IMR-90 (cell line): ENCODE measurements at regions not wholly inside any gene's neighbourhood (a gene's known extent, or its start where the extent isn't known, plus 50 kb on each side); places are given as distances from the start of the nearest gene placed in this dataset.

ENCODE experiments used
- ATAC-seq: fragments of 200-7000 bp; cut with Tn5 transposase; 2 replicates; pipeline ENCODE4 v1.9.1; 2020; ENCODE audit warnings: low read depth, mild to moderate bottlenecking, moderate library complexity
- BruUV-seq: library from RNA; stranded (reverse); fragments of 400-500 nt; replicated peaks from 2 replicates; lab custom pipeline; 2021; lab: Mats Ljungman, UMichigan
- CTCF ChIA-PET: fragments of 300-600 bp; formaldehyde crosslinking; extraction: SDS; loops from one replicate; lab custom pipeline; 2021; ENCODE audit warnings: antibody characterized with exemption; lab: Yijun Ruan, JAX
- POLR2A ChIA-PET: fragments of 300-600 bp; sonication (Branson Sonifier 250); formaldehyde crosslinking; loops from one replicate; lab custom pipeline; 2022; ENCODE audit warnings: antibody characterized with exemption; ENCODE audit not compliant: unreplicated experiment; lab: Charles Lee
- DNase-seq: peaks from one replicate; pipeline ENCODE4 v3.0.0; 2013
- H2AFZ ChIP-seq: replicated peaks from 2 replicates; pipeline ENCODE3; 2013; ENCODE audit warnings: low read length, mild to moderate bottlenecking; ENCODE audit not compliant: poor library complexity
- H2AK5ac ChIP-seq: 2 replicates; pipeline ENCODE4 v1.6.1; 2013; ENCODE audit warnings: low read depth, low read length, inconsistent platforms
- H2AK9ac ChIP-seq: replicated peaks from 2 replicates; pipeline ENCODE3; 2013; ENCODE audit warnings: mild to moderate bottlenecking, low read depth, low read length, moderate library complexity; ENCODE audit not compliant: poor library complexity
- H2BK120ac ChIP-seq: 2 replicates; pipeline ENCODE4 v1.6.1; 2013; ENCODE audit warnings: low read depth, low read length, inconsistent platforms
- H2BK15ac ChIP-seq: 3 replicates; pipeline ENCODE4 v1.6.1; 2013; ENCODE audit warnings: low read depth, low read length, inconsistent platforms
- H2BK20ac ChIP-seq: 2 replicates; pipeline ENCODE4 v1.6.1; 2013; ENCODE audit warnings: low read depth, mild to moderate bottlenecking, inconsistent platforms, low read length, moderate library complexity
- H2BK5ac ChIP-seq: 2 replicates; pipeline ENCODE4 v1.6.1; 2013; ENCODE audit warnings: mild to moderate bottlenecking, low read depth, low read length, inconsistent platforms; ENCODE audit not compliant: poor library complexity, severe bottlenecking
- H3K14ac ChIP-seq: replicated peaks from 2 replicates; pipeline ENCODE4 v1.6.1; 2013; ENCODE audit warnings: low read depth, low read length, inconsistent platforms
- H3K18ac ChIP-seq: 2 replicates; pipeline ENCODE4 v1.6.1; 2013; ENCODE audit warnings: low read depth, low read length, control low read depth
- H3K23ac ChIP-seq: 2 replicates; pipeline ENCODE4 v1.6.1; 2013; ENCODE audit warnings: low read depth, low read length, inconsistent platforms
- H3K27ac ChIP-seq: 2 replicates; pipeline ENCODE4 v1.5.1; 2013; ENCODE audit warnings: mild to moderate bottlenecking, control low read depth, low read length; ENCODE audit not compliant: insufficient read depth
- H3K27me3 ChIP-seq: 2 replicates; pipeline ENCODE4 v1.6.1; 2013; ENCODE audit warnings: low read length; ENCODE audit not compliant: control insufficient read depth, insufficient read depth
- H3K36me3 ChIP-seq: 2 replicates; pipeline ENCODE4 v1.6.1; 2013; ENCODE audit warnings: low read length, mixed read lengths; ENCODE audit not compliant: control insufficient read depth, insufficient read depth
- H3K4ac ChIP-seq: 2 replicates; pipeline ENCODE4 v1.6.1; 2013; ENCODE audit warnings: low read depth, low read length, inconsistent platforms
- H3K4me1 ChIP-seq: 2 replicates; pipeline ENCODE4 v1.6.1; 2013; ENCODE audit warnings: low read length, mixed read lengths; ENCODE audit not compliant: control insufficient read depth, insufficient read depth
- H3K4me2 ChIP-seq: 2 replicates; pipeline ENCODE4 v1.6.1; 2013; ENCODE audit warnings: low read depth, mild to moderate bottlenecking, control low read depth, low read length, moderate library complexity
- H3K4me3 ChIP-seq: 2 replicates; pipeline ENCODE4 v1.5.1; 2013; ENCODE audit warnings: low read depth, mild to moderate bottlenecking, control low read depth, low read length, moderate library complexity; ENCODE audit not compliant: insufficient read depth
- H3K56ac ChIP-seq: 2 replicates; pipeline ENCODE4 v1.6.1; 2013; ENCODE audit warnings: low read length, inconsistent platforms; ENCODE audit not compliant: insufficient read depth; ENCODE audit errors: extremely low read depth
- H3K79me1 ChIP-seq, 2 experiments: 2 replicates each; pipeline ENCODE4 v1.6.1; 2013; ENCODE audit warnings: low read length in 2 of 2, inconsistent platforms in 1 of 2, low read depth in 1 of 2
- H3K9ac ChIP-seq: 2 replicates; pipeline ENCODE4 v1.6.1; 2013; ENCODE audit warnings: low read depth, low read length, control low read depth
- H3K9me1 ChIP-seq: 2 replicates; pipeline ENCODE4 v1.6.1; 2013; ENCODE audit warnings: low read length, inconsistent platforms; ENCODE audit not compliant: insufficient read depth
- H3K9me3 ChIP-seq: 2 replicates; pipeline ENCODE4 v1.6.1; 2013; ENCODE audit warnings: low read length; ENCODE audit not compliant: control insufficient read depth, insufficient read depth
- H4K20me1 ChIP-seq: 2 replicates; pipeline ENCODE4 v1.6.1; 2013; ENCODE audit warnings: low read length, inconsistent platforms; ENCODE audit not compliant: insufficient read depth
- H4K5ac ChIP-seq: 2 replicates; pipeline ENCODE4 v1.6.1; 2013; ENCODE audit warnings: mild to moderate bottlenecking, low read depth, low read length, control low read depth
- H4K8ac ChIP-seq, 2 experiments: 2 replicates each; pipeline ENCODE4 v1.6.1; 2013; ENCODE audit warnings: low read depth in 2 of 2, low read length in 2 of 2, control low read depth in 1 of 2, inconsistent platforms in 1 of 2
- H4K91ac ChIP-seq: 2 replicates; pipeline ENCODE4 v1.6.1; 2013; ENCODE audit warnings: low read depth, low read length, inconsistent platforms; ENCODE audit not compliant: insufficient read depth
- BHLHE40 ChIP-seq: fragments of 150-350 bp; IDR thresholded peaks from 2 replicates; pipeline ENCODE4 v1.6.1; 2016; ENCODE audit warnings: mild to moderate bottlenecking, low read depth, low read length
- CEBPB ChIP-seq: IDR thresholded peaks from 2 replicates; pipeline ENCODE4 v1.6.1; 2012; ENCODE audit warnings: low read depth, low read length, improper control_type of control experiment
- CHD1 ChIP-seq: IDR thresholded peaks from 2 replicates; pipeline ENCODE4 v1.6.1; 2012; ENCODE audit warnings: low read depth, low read length, improper control_type of control experiment
- CTCF ChIP-seq: conservative IDR thresholded peaks from 2 replicates; pipeline ENCODE4 v1.5.1; 2012; ENCODE audit warnings: mild to moderate bottlenecking, low read depth, low read length, improper control_type of control experiment
- ELK1 ChIP-seq: fragments of 150-350 bp; IDR thresholded peaks from 2 replicates; pipeline ENCODE4 v1.6.1; 2016; ENCODE audit warnings: low read depth, mild to moderate bottlenecking, low read length, moderate library complexity, borderline replicate concordance
- MAFK ChIP-seq: IDR thresholded peaks from 2 replicates; pipeline ENCODE4 v1.6.1; 2012; ENCODE audit warnings: low read depth, low read length, improper control_type of control experiment
- MXI1 ChIP-seq: IDR thresholded peaks from 2 replicates; pipeline ENCODE4 v1.6.1; 2012; ENCODE audit warnings: low read depth, mild to moderate bottlenecking, low read length, moderate library complexity, borderline replicate concordance
- NFE2L2 ChIP-seq: fragments of 150-350 bp; IDR thresholded peaks from 2 replicates; pipeline ENCODE4 v1.6.1; 2016; ENCODE audit warnings: low read depth, mild to moderate bottlenecking, low read length
- POLR2A ChIP-seq: IDR thresholded peaks from 2 replicates; pipeline ENCODE4 v1.6.1; 2012; ENCODE audit warnings: mild to moderate bottlenecking, low read depth, low read length
- RCOR1 ChIP-seq: IDR thresholded peaks from 2 replicates; pipeline ENCODE4 v1.6.1; 2012; ENCODE audit warnings: mild to moderate bottlenecking, low read length, improper control_type of control experiment; ENCODE audit not compliant: insufficient replicate concordance
- SMC3 ChIP-seq: fragments of 150-350 bp; IDR thresholded peaks from 2 replicates; pipeline ENCODE4 v1.6.1; 2016; ENCODE audit warnings: low read depth, mild to moderate bottlenecking, antibody characterized with exemption, low read length, moderate library complexity
- USF2 ChIP-seq: fragments of 150-350 bp; IDR thresholded peaks from 2 replicates; pipeline ENCODE4 v1.6.1; 2017; ENCODE audit warnings: mild to moderate bottlenecking, antibody characterized with exemption, low read length, low read depth
- WGBS, 2 experiments: methylation state at CpG; one replicate each; pipeline versions ENCODE4 v1.1.5 to v1.1.7; 2013; ENCODE audit warnings: missing lambda C conversion rate in 2 of 2; ENCODE audit not compliant: insufficient read length in 1 of 2; ENCODE audit errors: extremely low coverage in 2 of 2; 5-methylcytosine and 5-hydroxymethylcytosine counted together
- dilution Hi-C: fragments of 300-500 bp; cut with HindIII; formaldehyde crosslinking; loops from one replicate; pipeline ENCODE4 v1.14.3; 2018; ENCODE audit warnings: low sequenced_read_pairs; ENCODE audit not compliant: unreplicated experiment
- in situ Hi-C: fragments of 300-500 bp; cut with MboI; formaldehyde crosslinking; loops from 3 replicates; pipeline ENCODE4 v1.14.3; 2019; ENCODE audit warnings: low sequenced_read_pairs, inconsistent platforms, mixed read lengths
- intact Hi-C: fragments of 100-400 bp; cut with micrococcal nuclease; formaldehyde crosslinking; loops from 2 replicates; pipeline ENCODE4 v1.10.0; 2022

DNA sequence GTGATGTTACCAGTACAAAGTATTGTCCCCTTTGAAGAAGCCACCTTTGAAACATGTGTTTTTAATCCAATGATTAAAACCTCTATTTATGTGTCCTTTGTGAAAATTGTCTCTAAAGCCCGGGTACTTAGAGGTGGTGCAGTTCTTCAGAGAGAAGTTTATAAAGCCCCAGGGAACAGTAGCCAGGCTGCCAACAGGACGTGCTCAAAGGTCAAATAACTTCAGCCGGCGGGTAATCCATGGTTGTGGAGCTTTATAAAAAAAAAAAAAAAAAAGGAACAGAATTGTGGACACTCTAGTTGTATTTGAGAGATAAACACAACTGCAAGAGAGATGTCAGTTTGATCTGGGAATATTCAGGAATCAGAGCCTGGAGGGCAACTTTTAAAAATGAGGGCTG is 57.9 kb upstream of the CTNND2 start:
- Histone ChIP-seq H3K4me1 (no peaks in the 10 kb centered on the region), H2BK120ac (no peak overlapping the region), H2BK15ac (no peak overlapping the region), H2BK20ac (no peak overlapping the region), H3K4ac (no peak overlapping the region), H3K27ac (no peak overlapping the region), H3K14ac (no peak overlapping the region), H3K4me2 (no peak overlapping the region), H4K8ac (no peak overlapping the region), H3K9me3 (peaks cover 5% of the 10 kb centered on the region), H3K23ac (no peak overlapping the region), H3K4me3 (no peak overlapping the region), H3K9ac (no peak overlapping the region), H3K79me1 (no peaks in the 10 kb centered on the region), H4K5ac (no peak overlapping the region), H2AFZ (no peak overlapping the region), H4K20me1 (no peaks in the 10 kb centered on the region), H2AK9ac (no peak overlapping the region), H2AK5ac (no peak overlapping the region), H3K56ac (no peak overlapping the region), H4K91ac (no peak overlapping the region), H3K36me3 (no peaks in the 10 kb centered on the region), H3K18ac (no peak overlapping the region), H2BK5ac (no peak overlapping the region), H3K9me1 (no peaks in the 10 kb centered on the region), H3K27me3 (no peaks in the 10 kb centered on the region)
- TF ChIP-seq ELK1 (no peak), NFE2L2 (no peak), RCOR1 (no peak), BHLHE40 (no peak), SMC3 (no peak), CEBPB (no peak), CHD1 (no peak), CTCF (no peak), POLR2A (no peak), USF2 (no peak), MAFK (no peak), MXI1 (no peak)
- dilution Hi-C loops: no loop called here
- intact Hi-C loops: no loop called here
- POLR2A ChIA-PET: no interaction called here
- DNase-seq: no peak
- CTCF ChIA-PET: no interaction called here
- in situ Hi-C loops: no loop called here
- 0% methylated on average over 2 of the region's 4 CpGs; no CpG with 5 or more reads in 1 of the 2 experiments for WGBS, 2 experiments
- BruUV-seq: no TSS peak
- no peak for ATAC-seq
